ENCODE measurements at regions not wholly inside any gene's neighbourhood (a gene's known extent, or its start where the extent isn't known, plus 50 kb on each side); places are given as distances from the start of the nearest gene placed in this dataset.
A peak's percentile ranks its signal among the peaks of the same experiment; 100 is the strongest.

DNA sequence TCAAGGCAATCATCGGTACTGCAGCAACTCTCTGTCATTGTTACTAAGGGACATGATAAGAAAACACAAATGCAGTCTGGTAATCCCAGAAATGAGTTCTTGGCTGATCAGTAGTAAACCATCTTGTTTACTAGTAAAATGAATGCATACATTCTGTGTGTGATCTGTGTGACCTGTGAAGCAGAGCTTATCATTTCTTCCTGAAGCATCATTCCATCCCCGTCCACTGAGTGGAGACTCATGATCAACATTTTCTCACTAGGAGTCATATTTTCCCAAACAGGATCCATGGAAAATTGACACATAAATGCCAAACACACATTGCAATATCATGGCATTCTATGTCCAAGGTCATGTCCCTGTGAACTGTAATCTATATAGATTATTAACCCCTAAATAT is 226.1 kb downstream of the ANKRD50 start:
- Histone ChIP-seq H3K4me3 (no peak overlapping the region), H3K36me3 (no peaks in the 10 kb centered on the region), H3K9me3 (no peaks in the 10 kb centered on the region), H3K27ac (no peak overlapping the region), H3K4me1 (peaks cover 0 to 3% (median 0%) of the 10 kb centered on the region in 4 donors), H3K27me3 (no peaks in the 10 kb centered on the region)
- TF ChIP-seq EP300 (IDR thresholded peaks at IDR 0.05) (no peak), POLR2A (IDR thresholded peaks at IDR 0.05) (no peak)
- TF ChIP-seq, protein P1, sequence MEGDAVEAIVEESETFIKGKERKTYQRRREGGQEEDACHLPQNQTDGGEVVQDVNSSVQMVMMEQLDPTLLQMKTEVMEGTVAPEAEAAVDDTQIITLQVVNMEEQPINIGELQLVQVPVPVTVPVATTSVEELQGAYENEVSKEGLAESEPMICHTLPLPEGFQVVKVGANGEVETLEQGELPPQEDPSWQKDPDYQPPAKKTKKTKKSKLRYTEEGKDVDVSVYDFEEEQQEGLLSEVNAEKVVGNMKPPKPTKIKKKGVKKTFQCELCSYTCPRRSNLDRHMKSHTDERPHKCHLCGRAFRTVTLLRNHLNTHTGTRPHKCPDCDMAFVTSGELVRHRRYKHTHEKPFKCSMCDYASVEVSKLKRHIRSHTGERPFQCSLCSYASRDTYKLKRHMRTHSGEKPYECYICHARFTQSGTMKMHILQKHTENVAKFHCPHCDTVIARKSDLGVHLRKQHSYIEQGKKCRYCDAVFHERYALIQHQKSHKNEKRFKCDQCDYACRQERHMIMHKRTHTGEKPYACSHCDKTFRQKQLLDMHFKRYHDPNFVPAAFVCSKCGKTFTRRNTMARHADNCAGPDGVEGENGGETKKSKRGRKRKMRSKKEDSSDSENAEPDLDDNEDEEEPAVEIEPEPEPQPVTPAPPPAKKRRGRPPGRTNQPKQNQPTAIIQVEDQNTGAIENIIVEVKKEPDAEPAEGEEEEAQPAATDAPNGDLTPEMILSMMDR (IDR thresholded peaks at IDR 0.05), result no peak
- DNase-seq (ENCODE audit: low spot score in 2 of 2), result no peak
- WGBS, 2 donors, result 94 to 96% methylated on average over 2 of the region's 2 CpGs

DNA sequence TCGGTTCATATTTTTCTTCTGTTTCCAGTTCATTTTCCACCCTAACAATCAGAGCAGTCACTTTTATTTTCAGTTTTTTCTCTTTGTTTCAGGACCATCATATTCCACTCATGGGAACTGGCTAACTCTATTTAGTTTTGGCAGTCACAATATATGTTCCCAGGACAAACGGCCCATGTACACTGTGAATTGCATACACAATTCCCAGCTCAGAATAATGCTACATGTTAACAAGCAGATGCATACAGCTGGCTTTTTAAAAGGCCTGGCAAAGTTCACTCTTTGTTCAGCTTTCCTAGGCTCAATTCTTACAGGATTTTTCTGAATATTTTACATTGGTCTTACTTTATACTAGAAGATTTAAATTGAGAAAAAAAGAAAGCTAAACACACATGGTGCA is 224.9 kb downstream of the ANKRD50 start:
- no peak for DNase-seq (ENCODE audit: low spot score in 2 of 2)
- H3K27ac ChIP-seq, result no peak overlapping the region
- no peaks in the 10 kb centered on the region for H3K9me3 ChIP-seq
- H3K27me3 ChIP-seq, result no peaks in the 10 kb centered on the region
- 33 to 40% methylated on average over 2 of the region's 2 CpGs for WGBS, 2 donors
- H3K4me1 ChIP-seq, result peaks cover 0 to 9% (median 2%) of the 10 kb centered on the region in 4 donors
- no peak overlapping the region for H3K4me3 ChIP-seq
- no peak for TF ChIP-seq POLR2A (IDR thresholded peaks at IDR 0.05)
- TF ChIP-seq EP300 (IDR thresholded peaks at IDR 0.05), result no peak
- TF ChIP-seq, protein P1 (IDR thresholded peaks at IDR 0.05), result no peak
- no peaks in the 10 kb centered on the region for H3K36me3 ChIP-seq

- WGBS, 2 donors, result 25 to 40% methylated on average over 2 of the region's 2 CpGs
- Histone ChIP-seq H3K36me3 (no peaks in the 10 kb centered on the region), H3K27me3 (no peaks in the 10 kb centered on the region), H3K27ac (peak overlapping the region in 1 of 4 donors; percentile 25), H3K9me3 (no peaks in the 10 kb centered on the region), H3K4me1 (peaks cover 0 to 9% (median 2%) of the 10 kb centered on the region in 4 donors), H3K4me3 (no peak overlapping the region)
- DNase-seq (ENCODE audit: low spot score in 2 of 2), result no peak
- TF ChIP-seq, protein P1 (IDR thresholded peaks at IDR 0.05), result no peak
- TF ChIP-seq POLR2A (IDR thresholded peaks at IDR 0.05) (no peak), EP300 (IDR thresholded peaks at IDR 0.05) (no peak)
These were observed 221.0 kb downstream of the ANKRD50 start for GRCh38 chr4:124491361-124492145.

DNA sequence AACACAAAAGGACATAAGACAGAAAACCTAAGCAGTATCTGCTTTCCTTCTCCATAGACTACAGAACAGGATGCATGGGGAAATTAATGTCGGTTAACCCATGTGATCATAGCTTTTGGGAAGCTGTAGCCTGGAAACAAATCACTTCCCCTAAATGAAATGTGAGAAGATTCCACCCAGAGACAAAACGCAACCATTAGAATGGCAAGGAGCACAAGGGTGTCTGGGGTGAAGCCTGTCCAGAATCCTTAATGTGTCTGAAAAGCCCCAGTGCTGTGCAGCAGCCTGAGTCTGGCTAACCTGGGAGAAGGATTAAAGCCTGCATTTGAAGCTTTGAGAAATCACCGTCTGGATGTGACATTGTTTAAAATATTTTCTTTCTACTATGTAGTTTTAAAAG is 213.3 kb downstream of the ANKRD50 start:
- H3K27ac ChIP-seq, result no peak overlapping the region
- no peak overlapping the region for H3K4me3 ChIP-seq
- no peaks in the 10 kb centered on the region for H3K9me3 ChIP-seq
- WGBS, 2 donors, result 25% methylated on average over 3 of the region's 3 CpGs
- H3K36me3 ChIP-seq, result no peaks in the 10 kb centered on the region
- no peaks in the 10 kb centered on the region for H3K27me3 ChIP-seq
- TF ChIP-seq EP300 (IDR thresholded peaks at IDR 0.05) (no peak), POLR2A (IDR thresholded peaks at IDR 0.05) (no peak)
- TF ChIP-seq, protein P1 (IDR thresholded peaks at IDR 0.05), result no peak
- no peak for DNase-seq (ENCODE audit: low spot score in 2 of 2)
- no peaks in the 10 kb centered on the region for H3K4me1 ChIP-seq

DNA sequence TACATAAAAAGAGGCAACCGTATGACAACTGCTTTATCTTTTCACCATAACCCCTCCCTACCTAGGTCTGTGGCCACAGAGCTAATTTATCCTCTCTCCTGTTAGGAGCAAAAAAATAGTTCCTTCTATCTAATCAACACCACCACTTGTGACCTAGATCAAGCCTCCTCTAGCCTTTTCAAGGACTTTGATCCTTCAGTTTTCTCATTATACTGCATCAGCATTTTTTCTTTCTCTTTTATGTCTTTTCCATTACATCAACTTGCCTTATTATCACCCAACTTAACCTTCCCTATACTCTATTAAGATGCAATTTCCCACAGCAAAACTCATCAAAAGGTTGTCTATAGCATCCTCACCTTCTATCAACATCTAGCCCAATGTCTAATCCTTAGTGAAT is 211.0 kb downstream of the ANKRD50 start:
- no peaks in the 10 kb centered on the region for H3K9me3 ChIP-seq
- H3K27me3 ChIP-seq, result no peaks in the 10 kb centered on the region
- WGBS, 2 donors, result 88 to 92% methylated on average over 1 of the region's 1 CpG
- no peak overlapping the region for H3K4me3 ChIP-seq
- TF ChIP-seq POLR2A (IDR thresholded peaks at IDR 0.05), result no peak
- TF ChIP-seq, protein P1 (IDR thresholded peaks at IDR 0.05), result no peak
- TF ChIP-seq EP300 (IDR thresholded peaks at IDR 0.05), result no peak
- no peak for DNase-seq (ENCODE audit: low spot score in 2 of 2)
- no peaks in the 10 kb centered on the region for H3K4me1 ChIP-seq
- no peak overlapping the region for H3K27ac ChIP-seq
- no peaks in the 10 kb centered on the region for H3K36me3 ChIP-seq
